ENCODE measurements at regions not wholly inside any gene's neighbourhood (a gene's known extent, or its start where the extent isn't known, plus 50 kb on each side); places are given as distances from the start of the nearest gene placed in this dataset.

- Histone ChIP-seq H4K20me1 (ENCODE audit: low read depth, low read length) (no peaks in the 10 kb centered on the region), H3K36me3 (ENCODE audit: low read length) (no peaks in the 10 kb centered on the region), H3K4me2 (ENCODE audit: low read depth, low read length, poor library complexity, severe bottlenecking) (no peak overlapping the region), H3K9me2 (replicated peaks; ENCODE audit: insufficient read depth, low read length) (no peaks in the 10 kb centered on the region), H3F3A (ENCODE audit: insufficient read depth) (no peaks in the 10 kb centered on the region), H3K4me3 (ENCODE audit: insufficient read depth, low read length, poor library complexity, severe bottlenecking) (no peak overlapping the region), H3K79me2 (ENCODE audit: insufficient read depth, low read length) (no peaks in the 10 kb centered on the region), H3K27ac (ENCODE audit: low read depth, low read length) (no peak overlapping the region), H3K9ac (ENCODE audit: low read length) (no peak overlapping the region), H2AFZ (ENCODE audit: low read depth, low read length, severe bottlenecking) (no peak overlapping the region), H3K9me3 (ENCODE audit: insufficient read depth, low read length) (no peaks in the 10 kb centered on the region), H3K27me3 (ENCODE audit: low read length) (no peaks in the 10 kb centered on the region)
- TF ChIP-seq CTCF (IDR thresholded peaks at IDR 0.05; ENCODE audit: insufficient read depth, low read length, poor library complexity, severe bottlenecking) (no peak), EZH2phosphoT487 (conservative IDR thresholded peaks at IDR 0.05; ENCODE audit: low read length) (no peak)
These were observed 156.2 kb upstream of the UMPS start for GRCh38 chr3:124574012-124574411.

GRCh38 chr3:124576565-124577493, 153.4 kb upstream of the UMPS start:
- no peak overlapping the region for H3K27ac ChIP-seq (ENCODE audit: low read depth, low read length)
- H2AFZ ChIP-seq (ENCODE audit: low read depth, low read length, severe bottlenecking) = no peak overlapping the region
- no peaks in the 10 kb centered on the region for H3K36me3 ChIP-seq (ENCODE audit: low read length)
- H3K27me3 ChIP-seq (ENCODE audit: low read length) = no peaks in the 10 kb centered on the region
- TF ChIP-seq EZH2phosphoT487 (conservative IDR thresholded peaks at IDR 0.05; ENCODE audit: low read length) (no peak), CTCF (IDR thresholded peaks at IDR 0.05; ENCODE audit: insufficient read depth, low read length, poor library complexity, severe bottlenecking) (no peak)
- H3K4me3 ChIP-seq (ENCODE audit: insufficient read depth, low read length, poor library complexity, severe bottlenecking) = no peak overlapping the region
- no peak overlapping the region for H3K4me2 ChIP-seq (ENCODE audit: low read depth, low read length, poor library complexity, severe bottlenecking)
- no peaks in the 10 kb centered on the region for H3K9me2 ChIP-seq (replicated peaks; ENCODE audit: insufficient read depth, low read length)
- no peaks in the 10 kb centered on the region for H4K20me1 ChIP-seq (ENCODE audit: low read depth, low read length)
- H3F3A ChIP-seq (ENCODE audit: insufficient read depth) = no peaks in the 10 kb centered on the region
- no peak overlapping the region for H3K9ac ChIP-seq (ENCODE audit: low read length)
- no peaks in the 10 kb centered on the region for H3K79me2 ChIP-seq (ENCODE audit: insufficient read depth, low read length)
- no peaks in the 10 kb centered on the region for H3K9me3 ChIP-seq (ENCODE audit: insufficient read depth, low read length)

- Histone ChIP-seq H3K27me3 (ENCODE audit: low read length) (no peaks in the 10 kb centered on the region), H3K9me2 (replicated peaks; ENCODE audit: insufficient read depth, low read length) (no peaks in the 10 kb centered on the region), H4K20me1 (ENCODE audit: low read depth, low read length) (no peaks in the 10 kb centered on the region), H3K36me3 (ENCODE audit: low read length) (no peaks in the 10 kb centered on the region), H3K9ac (ENCODE audit: low read length) (no peak overlapping the region), H3F3A (ENCODE audit: insufficient read depth) (no peaks in the 10 kb centered on the region), H3K4me2 (ENCODE audit: low read depth, low read length, poor library complexity, severe bottlenecking) (no peak overlapping the region), H3K79me2 (ENCODE audit: insufficient read depth, low read length) (no peaks in the 10 kb centered on the region), H3K27ac (ENCODE audit: low read depth, low read length) (no peak overlapping the region), H3K9me3 (ENCODE audit: insufficient read depth, low read length) (no peaks in the 10 kb centered on the region), H3K4me3 (ENCODE audit: insufficient read depth, low read length, poor library complexity, severe bottlenecking) (no peak overlapping the region), H2AFZ (ENCODE audit: low read depth, low read length, severe bottlenecking) (no peak overlapping the region)
- no peak for TF ChIP-seq CTCF (IDR thresholded peaks at IDR 0.05; ENCODE audit: insufficient read depth, low read length, poor library complexity, severe bottlenecking)
- TF ChIP-seq EZH2phosphoT487 (conservative IDR thresholded peaks at IDR 0.05; ENCODE audit: low read length) = no peak
These were observed 152.6 kb upstream of the UMPS start for GRCh38 chr3:124577494-124578167.

All from SU-DHL-6 (cell line).